H1 (cell line): ENCODE measurements at regions not wholly inside any gene's neighbourhood (a gene's known extent, or its start where the extent isn't known, plus 50 kb on each side); places are given as distances from the start of the nearest gene placed in this dataset.

Experiments
- CTCF ChIA-PET: fragments of 300-600 bp; sonication (Branson Sonifier 250); formaldehyde crosslinking; loops from one replicate; lab custom pipeline; 2021; ENCODE audit not compliant: partially characterized antibody; lab: Charles Lee
- POLR2A ChIA-PET: fragments of 300-600 bp; sonication (Branson Sonifier 250); formaldehyde crosslinking; loops from one replicate; lab custom pipeline; 2021; ENCODE audit warnings: inconsistent platforms; ENCODE audit not compliant: partially characterized antibody; lab: Charles Lee
- DNase-seq, 2 experiments: peaks; one replicate each; pipeline versions ENCODE4 v3.0.0 to v3.0.0-alpha.2; 2010 to 2022; ENCODE audit warnings: low spot score in 2 of 2, low read depth in 1 of 2, mixed read lengths in 1 of 2
- FAIRE-seq: peaks from 2 replicates; lab custom pipeline; 2011; peaks lifted over from hg19 to GRCh38; lab: Jason Lieb, UNC
- H2AFZ ChIP-seq: 2 replicates; pipeline ENCODE4 v1.8.1; 2012; ENCODE audit warnings: low read length, inconsistent platforms
- H2AK5ac ChIP-seq: 2 replicates; pipeline ENCODE4 v1.6.1; 2013; ENCODE audit warnings: low read depth, low read length
- H2BK120ac ChIP-seq: replicated peaks from 2 replicates; pipeline ENCODE3; 2013; ENCODE audit warnings: low read depth, low read length, inconsistent platforms
- H2BK12ac ChIP-seq: 2 replicates; pipeline ENCODE4 v1.6.1; 2013; ENCODE audit warnings: low read depth, low read length
- H2BK15ac ChIP-seq: 2 replicates; pipeline ENCODE4 v1.6.1; 2013; ENCODE audit warnings: low read length
- H2BK20ac ChIP-seq: 2 replicates; pipeline ENCODE4 v1.6.1; 2013; ENCODE audit warnings: low read length
- H2BK5ac ChIP-seq: 2 replicates; pipeline ENCODE4 v1.6.1; 2013; ENCODE audit warnings: low read depth, low read length
- H3K14ac ChIP-seq: 2 replicates; pipeline ENCODE4 v1.6.1; 2013; ENCODE audit warnings: inconsistent platforms; ENCODE audit not compliant: insufficient read length
- H3K18ac ChIP-seq: 2 replicates; pipeline ENCODE4 v1.6.1; 2013; ENCODE audit warnings: low read length; ENCODE audit errors: extremely low read depth
- H3K23ac ChIP-seq: 2 replicates; pipeline ENCODE4 v1.6.1; 2013; ENCODE audit warnings: inconsistent platforms; ENCODE audit not compliant: insufficient read length
- H3K23me2 ChIP-seq: 2 replicates; pipeline ENCODE4 v1.6.1; 2013; ENCODE audit warnings: low read depth, low read length
- H3K27ac ChIP-seq: 2 replicates; pipeline ENCODE4 v1.6.1; 2011; ENCODE audit warnings: low read depth, low read length, inconsistent platforms
- H3K27me3 ChIP-seq, 4 experiments: replicated peaks in 1 of 4; 1 replicate in 1 of 4; 2 replicates in 3 of 4; pipeline versions ENCODE4 v1.6.1 to v1.8.1; 2011 to 2013; ENCODE audit warnings: low read length in 3 of 4, mild to moderate bottlenecking in 3 of 4, inconsistent platforms in 2 of 4, mixed read lengths in 2 of 4, moderate library complexity in 1 of 4; ENCODE audit not compliant: control insufficient read depth in 3 of 4, insufficient read depth in 3 of 4; ENCODE audit errors: extremely low read depth in 1 of 4
- H3K36me3 ChIP-seq, 4 experiments: 2 replicates each; pipeline versions ENCODE4 v1.6.1 to v1.8.1; 2011 to 2013; ENCODE audit warnings: mild to moderate bottlenecking in 4 of 4, low read length in 3 of 4, moderate library complexity in 2 of 4, control low read depth in 1 of 4, inconsistent platforms in 1 of 4; ENCODE audit not compliant: insufficient read depth in 4 of 4, control insufficient read depth in 2 of 4
- H3K4ac ChIP-seq: replicated peaks from 2 replicates; pipeline ENCODE3; 2013; ENCODE audit warnings: low read length, low read depth, mixed read lengths, inconsistent platforms; ENCODE audit not compliant: insufficient read length
- H3K4me1 ChIP-seq, 4 experiments: replicated peaks in 1 of 4; 1 replicate in 1 of 4; 2 replicates in 3 of 4; pipeline versions ENCODE4 v1.6.1 to v1.8.1; 2011 to 2013; ENCODE audit warnings: low read length in 3 of 4, inconsistent platforms in 2 of 4, mixed read lengths in 1 of 4; ENCODE audit not compliant: insufficient read depth in 4 of 4, control insufficient read depth in 3 of 4
- H3K4me2 ChIP-seq, 2 experiments: 2 replicates each; pipeline versions ENCODE4 v1.6.1 to v1.8.1; 2011 to 2013; ENCODE audit warnings: low read depth in 2 of 2, low read length in 2 of 2, control low read depth in 1 of 2, inconsistent platforms in 1 of 2, mild to moderate bottlenecking in 1 of 2; ENCODE audit not compliant: insufficient read depth in 1 of 2
- H3K4me3 ChIP-seq, 4 experiments: fragments of 200-600, 300-600 bp in 1 of 4; sonication (generic), shearing (Covaris generic), sonication (Bioruptor Twin) in 1 of 4; 2 replicates each; pipeline versions ENCODE4 v1.5.1 to v1.8.1; 2011 to 2016; ENCODE audit warnings: low read length in 4 of 4, low read depth in 3 of 4, control low read depth in 2 of 4, inconsistent platforms in 2 of 4, mild to moderate bottlenecking in 2 of 4, mixed read lengths in 1 of 4, moderate library complexity in 1 of 4; ENCODE audit not compliant: insufficient read depth in 2 of 4; ENCODE audit errors: extremely low read depth in 1 of 4
- H3K56ac ChIP-seq: replicated peaks from 2 replicates; pipeline ENCODE3; 2013; ENCODE audit warnings: low read depth, mild to moderate bottlenecking, mixed read lengths, low read length, inconsistent platforms; ENCODE audit not compliant: insufficient read length
- H3K79me1 ChIP-seq: 2 replicates; pipeline ENCODE4 v1.6.1; 2013; ENCODE audit warnings: low read depth, low read length, control low read depth
- H3K79me2 ChIP-seq, 2 experiments: 2 replicates each; pipeline versions ENCODE4 v1.6.1 to v1.8.1; 2012 to 2013; ENCODE audit warnings: low read length in 2 of 2, mild to moderate bottlenecking in 2 of 2, inconsistent platforms in 1 of 2; ENCODE audit not compliant: insufficient read depth in 2 of 2, control insufficient read depth in 1 of 2
- H3K9ac ChIP-seq, 4 experiments: replicated peaks in 1 of 4; 1 replicate in 1 of 4; 2 replicates in 3 of 4; pipeline versions ENCODE4 v1.6.1 to v1.8.1; 2011 to 2013; ENCODE audit warnings: low read depth in 3 of 4, low read length in 3 of 4, control low read depth in 2 of 4, mild to moderate bottlenecking in 2 of 4, moderate library complexity in 2 of 4, inconsistent platforms in 1 of 4; ENCODE audit errors: extremely low read depth in 1 of 4
- H3K9me3 ChIP-seq, 2 experiments: 2 replicates each; pipeline versions ENCODE4 v1.6.1 to v1.8.1; 2012 to 2013; ENCODE audit warnings: mild to moderate bottlenecking in 2 of 2, moderate library complexity in 2 of 2, control low read depth in 1 of 2, inconsistent platforms in 1 of 2, low read depth in 1 of 2, low read length in 1 of 2, mixed read lengths in 1 of 2; ENCODE audit not compliant: insufficient read depth in 2 of 2
- H4K20me1 ChIP-seq, 2 experiments: replicated peaks in 1 of 2; 2 replicates each; pipeline versions ENCODE3 to v1.8.1; 2011 to 2013; ENCODE audit warnings: inconsistent platforms in 2 of 2, low read length in 2 of 2, mild to moderate bottlenecking in 1 of 2; ENCODE audit not compliant: insufficient read depth in 2 of 2, control insufficient read depth in 1 of 2
- H4K5ac ChIP-seq: 2 replicates; pipeline ENCODE4 v1.6.1; 2013; ENCODE audit warnings: low read length, low read depth, mixed read lengths, inconsistent platforms; ENCODE audit not compliant: insufficient read length
- H4K8ac ChIP-seq: 2 replicates; pipeline ENCODE4 v1.8.0; 2013; ENCODE audit warnings: mild to moderate bottlenecking, moderate library complexity, low read length, inconsistent platforms; ENCODE audit not compliant: insufficient read depth; ENCODE audit errors: extremely low read depth
- H4K91ac ChIP-seq: replicated peaks from 2 replicates; pipeline ENCODE3; 2013; ENCODE audit warnings: low read length, mixed read lengths, inconsistent platforms; ENCODE audit not compliant: insufficient read length
- WGBS, 2 experiments: shearing (Covaris generic) in 1 of 2; methylation state at CpG; one replicate each; pipeline versions ENCODE4 v1.1.6 to v1.1.7; 2013 to 2015; ENCODE audit warnings: low lambda C conversion rate in 2 of 2, mixed read lengths in 2 of 2, inconsistent platforms in 1 of 2, low coverage in 1 of 2, missing lambda C conversion rate in 1 of 2; ENCODE audit not compliant: insufficient replicate concordance in 2 of 2, insufficient coverage in 1 of 2, insufficient read length in 1 of 2; ENCODE audit errors: extremely low coverage in 1 of 2, missing lambda C conversion rate in 1 of 2; 5-methylcytosine and 5-hydroxymethylcytosine counted together

DNA sequence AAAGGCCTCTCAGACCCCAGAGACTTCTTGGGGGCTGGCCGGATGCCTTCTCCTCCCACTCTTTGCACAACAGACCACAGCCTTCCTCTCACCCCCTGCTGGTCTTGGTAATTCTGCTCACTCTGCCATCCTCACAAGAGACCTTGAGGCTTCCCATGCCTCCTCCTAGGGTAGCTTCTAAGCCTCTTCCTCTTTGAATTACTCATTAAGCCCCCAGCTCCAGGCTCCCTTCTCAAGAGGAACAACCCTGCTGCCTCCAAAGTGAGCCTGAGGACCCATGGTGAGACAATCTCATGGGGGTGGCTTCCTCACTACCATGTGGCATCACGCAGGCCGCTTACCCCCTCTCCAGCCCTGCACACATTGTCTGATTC is 184.6 kb upstream of the SYT13 start:
- Histone ChIP-seq H2BK5ac (no peak overlapping the region), H4K20me1 (no peaks in the 10 kb centered on the region), H3K14ac (no peak overlapping the region), H3K4me2 (no peak overlapping the region), H3K79me1 (no peaks in the 10 kb centered on the region), H4K5ac (no peak overlapping the region), H2BK20ac (no peak overlapping the region), H3K9ac (no peak overlapping the region), H3K4me1 (peaks cover 0 to 5% (median 2%) of the 10 kb centered on the region in 4 experiments; a peak in 5 of 7 replicates), H4K8ac (no peak overlapping the region), H3K23ac (no peak overlapping the region), H3K23me2 (no peaks in the 10 kb centered on the region), H3K9me3 (no peaks in the 10 kb centered on the region), H2AK5ac (no peak overlapping the region), H3K18ac (no peak overlapping the region), H3K27me3 (no peaks in the 10 kb centered on the region; a peak in 1 of 7 replicates), H2AFZ (no peak overlapping the region), H3K4ac (no peak overlapping the region), H3K79me2 (no peaks in the 10 kb centered on the region), H2BK12ac (no peak overlapping the region), H3K56ac (no peak overlapping the region), H3K27ac (no peak overlapping the region), H3K4me3 (no peak overlapping the region), H3K36me3 (no peaks in the 10 kb centered on the region), H2BK120ac (no peak overlapping the region), H4K91ac (no peak overlapping the region), H2BK15ac (no peak overlapping the region)
- ChIA-PET CTCF (interaction anchor here (0.6 to 1.4 kb wide), 2 partner anchors 15 to 838 kb away, joined by 3 to 4 read pairs; no protein-coding TSS in a partner anchor), POLR2A (interaction anchor here (0.6 kb wide), 1 partner anchor 59 kb away, joined by 3 read pairs; no protein-coding TSS in a partner anchor)
- DNase-seq = no peak
- 92% methylated on average over 3 of the region's 3 CpGs; no CpG with 5 or more reads in 1 of the 2 experiments for WGBS, 2 experiments
- no peak for FAIRE-seq
